Activated CD8-positive, alpha-beta memory T cell treated with anti-CD3 and anti-CD28 coated beads for 36 hours (primary cell): ENCODE measurements at regions not wholly inside any gene's neighbourhood (a gene's known extent, or its start where the extent isn't known, plus 50 kb on each side); places are given as distances from the start of the nearest gene placed in this dataset.
"Not testable (repeated sequence)": the region's sequence is repeated elsewhere in the genome, so short reads cannot be mapped to it uniquely, and the experiment has no call there.

Experiments used
- CTCF ChIA-PET: fragments of 350-600 bp; sonication (Branson Sonifier 250); formaldehyde crosslinking; loops from one replicate; lab custom pipeline; 2021; ENCODE audit warnings: antibody characterized with exemption; lab: Charles Lee
- POLR2A ChIA-PET: fragments of 350-600 bp; sonication (Branson Sonifier 250); formaldehyde crosslinking; loops from one replicate; lab custom pipeline; 2021; ENCODE audit warnings: antibody characterized with exemption; lab: Charles Lee

DNA sequence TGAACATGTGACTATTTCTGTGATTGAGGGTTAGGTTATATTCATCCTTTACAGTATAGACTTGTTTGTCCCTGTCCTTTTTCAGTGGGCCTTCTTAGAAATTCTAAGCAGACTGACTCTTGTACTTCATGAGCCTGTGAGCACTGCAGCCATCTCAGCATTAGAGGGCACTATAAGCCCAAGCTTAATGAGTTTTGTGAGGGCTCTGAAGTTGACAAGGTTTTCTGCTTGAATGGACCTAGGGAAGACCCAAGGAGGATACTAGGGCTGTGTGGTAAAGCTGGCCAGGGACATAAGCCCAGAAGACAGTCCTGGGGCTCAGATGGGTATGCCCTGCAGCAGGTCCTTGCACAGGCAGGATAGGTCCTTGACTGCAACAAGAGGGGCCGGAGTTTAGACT is 126.5 kb downstream of the MRPS30 start:
- ChIA-PET CTCF (no interaction called here), POLR2A (no interaction called here)

DNA sequence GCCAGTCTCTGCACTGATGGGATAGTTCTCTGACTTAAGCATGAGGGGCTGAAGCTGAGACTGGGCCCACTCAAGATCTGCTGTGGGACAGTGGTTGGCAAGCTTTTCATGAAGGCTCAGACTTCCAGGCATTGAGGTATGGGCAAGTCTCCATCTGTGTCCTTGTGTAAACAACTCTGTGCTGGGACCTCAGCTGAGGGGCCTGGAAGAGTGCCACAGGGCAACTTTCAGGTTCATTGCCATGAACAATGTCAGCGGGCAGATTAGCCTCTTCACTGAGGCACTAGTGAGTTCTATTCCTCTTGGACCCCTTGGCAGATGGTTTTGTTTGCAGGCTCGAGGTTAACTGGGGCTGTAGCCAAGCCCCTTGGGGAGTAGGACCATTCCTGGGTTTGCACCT is 127.1 kb downstream of the MRPS30 start:
- POLR2A ChIA-PET, result no interaction called here
- CTCF ChIA-PET, result no interaction called here

GRCh38 chr5:44942524-44943001 is 133.8 kb downstream of the MRPS30 start:
- ChIA-PET POLR2A (no interaction called here), CTCF (no interaction called here)

DNA sequence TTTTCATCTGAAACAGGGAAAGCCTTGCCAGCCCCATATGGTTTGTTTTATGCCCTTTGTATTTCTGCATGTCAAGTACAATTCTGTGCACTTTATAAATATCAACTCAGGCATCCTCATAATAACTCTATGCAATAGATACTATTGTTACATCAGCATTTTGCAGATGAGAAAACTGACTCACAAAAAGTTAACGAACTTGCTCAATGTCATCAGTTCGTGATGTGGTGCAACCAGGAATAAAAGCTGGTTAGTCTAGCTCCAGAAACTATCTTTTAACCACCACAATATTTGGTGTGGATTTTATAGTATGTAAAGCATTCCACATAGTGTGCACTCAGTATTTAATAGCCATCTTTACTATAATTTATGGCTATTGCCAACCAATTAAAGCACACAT is 134.9 kb downstream of the MRPS30 start:
- ChIA-PET POLR2A (no interaction called here), CTCF (no interaction called here)

DNA sequence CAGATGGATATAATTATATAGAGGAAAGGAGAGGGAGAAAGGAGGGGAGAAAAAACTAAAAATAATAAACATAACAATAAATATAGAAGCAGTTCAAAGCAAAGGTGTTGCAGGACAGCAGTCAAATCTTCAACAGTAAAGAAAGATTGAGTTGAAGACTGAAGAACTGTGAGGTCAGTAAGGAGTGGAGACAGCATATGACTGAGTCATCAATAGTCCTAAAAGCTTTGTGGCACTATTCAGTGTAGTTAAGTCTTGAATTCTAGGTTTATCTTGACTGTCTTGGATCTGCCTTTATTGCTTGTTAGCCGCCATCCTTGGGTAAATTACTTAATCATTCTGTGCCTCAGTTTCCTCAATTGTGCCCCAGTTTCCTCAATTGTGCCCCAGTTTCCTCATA is 137.0 kb downstream of the MRPS30 start:
- ChIA-PET POLR2A (no interaction called here), CTCF (no interaction called here)

- ChIA-PET POLR2A (no interaction called here), CTCF (no interaction called here)
Observed at GRCh38 chr5:44949687-44950086, 140.9 kb downstream of the MRPS30 start.

GRCh38 chr5:44951371-44951770 is 142.6 kb downstream of the MRPS30 start:
- CTCF ChIA-PET, result no interaction called here
- POLR2A ChIA-PET, result no interaction called here

DNA sequence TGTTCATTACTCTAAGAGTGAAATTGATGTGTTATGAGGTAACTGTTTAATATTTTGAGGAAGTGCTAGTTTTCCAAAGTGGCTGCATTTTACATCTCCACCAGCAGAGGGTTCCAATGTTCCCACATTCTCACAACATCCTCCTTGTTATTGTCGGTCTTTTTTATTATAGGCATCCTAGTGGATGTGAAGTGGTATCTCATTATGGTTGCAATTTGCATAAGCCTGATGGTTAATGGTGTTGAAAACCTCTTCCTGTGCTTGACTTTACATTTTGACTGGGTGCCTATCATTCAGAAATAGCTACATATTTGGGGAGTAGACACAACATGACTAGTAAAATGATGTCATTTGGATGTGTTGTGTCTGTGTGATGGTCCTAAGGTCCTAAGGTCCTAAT is 143.6 kb downstream of the MRPS30 start:
- POLR2A ChIA-PET, result no interaction called here

GRCh38 chr5:44953078-44953477 is 144.3 kb downstream of the MRPS30 start:
- CTCF ChIA-PET, result interaction anchor here (0.5 kb wide), 1 partner anchor 85 kb away, joined by 3 read pairs; no protein-coding TSS in a partner anchor
- POLR2A ChIA-PET, result no interaction called here

More for the DNA sequence above, 143.6 kb downstream of the MRPS30 start:
- CTCF ChIA-PET, result no interaction called here

- CTCF ChIA-PET, POLR2A ChIA-PET: not testable (repeated sequence)
Observed at GRCh38 chr5:44958943-44959454, 150.3 kb downstream of the MRPS30 start.

GRCh38 chr5:44969825-44970224 is 161.1 kb downstream of the MRPS30 start:
- ChIA-PET CTCF (no interaction called here), POLR2A (no interaction called here)

GRCh38 chr5:44970963-44971362 is 162.2 kb downstream of the MRPS30 start:
- CTCF ChIA-PET, POLR2A ChIA-PET: not testable (repeated sequence)

DNA sequence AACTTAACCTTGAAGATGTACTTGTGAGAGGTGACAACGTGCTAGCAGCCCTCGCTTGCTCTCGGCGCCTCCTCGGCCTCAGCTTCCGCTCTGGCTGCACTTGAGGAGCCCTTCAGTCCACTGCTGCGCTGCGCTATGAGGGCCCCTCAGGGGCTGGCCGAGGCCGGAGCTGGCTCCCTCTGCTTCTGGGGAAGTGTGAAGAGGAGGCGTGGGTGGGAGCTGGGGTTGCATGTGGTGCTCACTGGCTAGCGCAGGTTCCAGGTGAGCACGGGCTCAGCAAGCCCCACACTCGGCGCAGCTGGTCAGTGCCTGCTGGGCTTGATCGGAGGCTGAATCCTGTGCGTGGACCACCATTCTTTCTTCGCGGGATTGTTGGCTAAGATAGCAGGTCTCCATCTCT is 166.1 kb downstream of the MRPS30 start:
- ChIA-PET POLR2A (no interaction called here), CTCF (no interaction called here)

DNA sequence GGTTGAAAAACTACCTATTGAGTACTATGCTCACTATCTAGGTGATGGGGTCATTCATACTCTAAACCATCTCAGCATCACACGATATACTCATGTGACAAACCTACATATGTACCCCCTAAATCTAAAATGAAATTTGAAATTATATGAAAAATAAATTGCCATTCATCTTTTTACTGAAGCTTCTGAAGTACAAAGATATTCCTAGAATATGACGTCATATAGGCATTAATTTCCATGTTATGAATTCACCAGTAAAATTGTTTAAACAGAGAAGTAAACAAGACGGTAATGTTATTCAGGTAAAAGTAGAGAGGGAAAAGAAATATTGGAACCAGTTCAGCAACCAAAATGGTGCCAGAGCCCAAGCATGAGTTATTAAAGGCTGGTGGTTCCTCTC is 173.0 kb downstream of the MRPS30 start:
- ChIA-PET CTCF (no interaction called here), POLR2A (no interaction called here)

- POLR2A ChIA-PET, result no interaction called here
- CTCF ChIA-PET, result no interaction called here
Observed at GRCh38 chr5:44983006-44983405, 174.3 kb downstream of the MRPS30 start.

- POLR2A ChIA-PET, result no interaction called here
Observed at GRCh38 chr5:44987026-44987425, 178.3 kb downstream of the MRPS30 start.

GRCh38 chr5:44991693-44992092 is 182.9 kb downstream of the MRPS30 start:
- CTCF ChIA-PET, result no interaction called here
- POLR2A ChIA-PET, result no interaction called here

More at GRCh38 chr5:44987026-44987425, 178.3 kb downstream of the MRPS30 start:
- CTCF ChIA-PET, result no interaction called here

DNA sequence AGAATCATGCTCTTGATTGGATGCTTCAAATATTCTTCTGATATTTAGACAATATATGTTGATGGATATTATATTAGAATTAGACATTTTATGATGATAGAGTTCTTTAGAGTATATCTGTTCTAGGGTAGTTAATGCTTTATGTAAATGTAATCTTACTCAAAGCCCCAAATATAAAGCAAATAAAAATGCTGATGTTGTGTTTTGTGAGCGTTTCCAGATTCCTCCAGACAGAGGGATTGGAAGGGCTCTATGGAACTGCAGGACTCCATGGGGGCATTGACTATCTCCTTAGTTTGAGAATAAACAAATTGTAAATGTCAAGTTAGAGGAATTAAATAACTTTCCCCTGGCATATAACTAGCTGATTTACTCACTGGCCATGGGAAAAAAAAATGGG is 184.5 kb downstream of the MRPS30 start:
- CTCF ChIA-PET, result no interaction called here
- POLR2A ChIA-PET, result no interaction called here

DNA sequence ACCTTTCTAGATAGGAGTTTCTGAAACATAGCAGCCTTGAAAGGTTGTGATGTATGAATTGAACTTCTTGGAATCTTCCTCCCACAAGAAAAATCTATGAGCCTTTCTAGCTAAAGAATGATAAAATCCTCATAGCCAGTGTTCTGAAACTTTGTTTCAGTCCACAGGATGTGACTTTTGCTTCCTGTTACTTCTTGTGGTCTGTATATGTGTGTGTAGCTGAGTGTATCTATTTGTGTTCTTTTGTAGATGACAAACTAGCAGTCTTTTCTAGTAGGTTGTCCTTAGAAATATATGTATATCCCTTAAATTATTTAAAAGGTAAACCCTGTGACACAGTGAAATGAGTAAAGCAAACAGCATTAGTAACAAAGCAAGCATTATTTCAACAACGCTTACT is 188.8 kb downstream of the MRPS30 start:
- CTCF ChIA-PET, result no interaction called here
- POLR2A ChIA-PET, result interaction anchor here (0.6 kb wide), 1 partner anchor 33 kb away, joined by 3 read pairs; no protein-coding TSS in a partner anchor

GRCh38 chr5:45007102-45007501 is 198.4 kb downstream of the MRPS30 start:
- CTCF ChIA-PET, result not testable (repeated sequence)

DNA sequence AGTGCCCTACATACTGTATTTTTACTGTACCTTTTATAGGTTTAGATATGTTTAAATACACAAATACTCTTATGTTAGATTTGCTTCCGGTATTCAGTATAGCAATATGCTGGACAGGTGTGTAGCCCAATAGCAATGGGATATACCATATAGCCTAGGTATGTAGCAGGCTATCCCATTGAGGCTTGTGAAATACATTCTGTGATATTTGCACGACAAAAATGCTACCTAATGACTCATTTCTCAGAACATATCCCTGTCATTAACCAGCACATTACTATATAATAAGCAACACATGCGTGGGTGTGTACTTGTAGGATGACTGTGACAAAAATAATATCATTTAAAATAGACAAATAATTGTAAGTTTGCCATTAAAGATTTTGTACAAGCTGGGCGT is 208.8 kb downstream of the MRPS30 start:
- POLR2A ChIA-PET, result no interaction called here
- CTCF ChIA-PET, result no interaction called here

More at GRCh38 chr5:45007102-45007501, 198.4 kb downstream of the MRPS30 start:
- POLR2A ChIA-PET, result not testable (repeated sequence)

DNA sequence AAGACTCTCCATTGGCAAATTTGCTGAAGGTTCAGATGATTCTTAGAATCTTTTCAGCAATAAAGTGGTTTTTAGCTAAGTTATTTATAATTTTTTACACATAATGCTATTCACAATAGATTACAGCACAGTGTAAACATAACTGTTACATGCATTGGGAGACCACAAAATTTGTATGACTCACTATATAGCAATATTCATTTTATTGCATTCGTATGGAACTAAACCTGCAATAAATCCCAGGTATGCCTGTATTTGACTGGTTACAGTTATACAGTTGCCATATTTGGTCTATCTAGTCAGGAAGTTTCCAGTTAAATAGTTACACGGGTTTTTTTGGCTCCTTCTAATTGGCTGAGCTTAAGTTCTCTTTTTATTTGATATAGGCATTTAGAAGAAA is 220.8 kb downstream of the MRPS30 start:
- CTCF ChIA-PET, result no interaction called here
- POLR2A ChIA-PET, result no interaction called here
